IPS-18a (cell line): ENCODE measurements at regions not wholly inside any gene's neighbourhood (a gene's known extent, or its start where the extent isn't known, plus 50 kb on each side); places are given as distances from the start of the nearest gene placed in this dataset.
A peak's percentile ranks its signal among the peaks of the same experiment; 100 is the strongest.

Experiments used
- H3K27ac ChIP-seq: one replicate; pipeline ENCODE4 v1.5.1; 2013; ENCODE audit warnings: low read length
- H3K27me3 ChIP-seq: one replicate; pipeline ENCODE4 v1.6.1; 2013; ENCODE audit warnings: mild to moderate bottlenecking, low read length; ENCODE audit not compliant: control insufficient read depth, insufficient read depth
- H3K36me3 ChIP-seq: one replicate; pipeline ENCODE4 v1.6.1; 2013; ENCODE audit warnings: low read depth, low read length; ENCODE audit not compliant: control insufficient read depth
- H3K4me1 ChIP-seq: one replicate; pipeline ENCODE4 v1.6.1; 2013; ENCODE audit warnings: low read depth, low read length; ENCODE audit not compliant: control insufficient read depth
- H3K4me3 ChIP-seq: one replicate; pipeline ENCODE4 v1.5.1; 2013; ENCODE audit warnings: low read length
- H3K9ac ChIP-seq: one replicate; pipeline ENCODE4 v1.6.1; 2013; ENCODE audit warnings: mild to moderate bottlenecking, low read length, moderate library complexity
- H3K9me3 ChIP-seq: one replicate; pipeline ENCODE4 v1.6.1; 2013; ENCODE audit warnings: low read depth, low read length; ENCODE audit not compliant: control insufficient read depth

GRCh38 chr4:41883988-41884734 is 51.1 kb upstream of the TMEM33 start:
- H3K4me3 ChIP-seq = no peak overlapping the region
- H3K27me3 ChIP-seq = peaks cover 84% of the 10 kb centered on the region
- no peaks in the 10 kb centered on the region for H3K36me3 ChIP-seq
- no peak overlapping the region for H3K27ac ChIP-seq
- H3K4me1 ChIP-seq = peaks cover 14% of the 10 kb centered on the region
- H3K9ac ChIP-seq = no peak overlapping the region
- H3K9me3 ChIP-seq = peaks cover 3% of the 10 kb centered on the region

GRCh38 chr4:41882625-41883347 is 52.4 kb upstream of the TMEM33 start:
- H3K9me3 ChIP-seq = peaks cover 3% of the 10 kb centered on the region
- no peak overlapping the region for H3K27ac ChIP-seq
- no peak overlapping the region for H3K9ac ChIP-seq
- peaks cover 97% of the 10 kb centered on the region for H3K27me3 ChIP-seq
- peak overlapping the region; percentile 33 for H3K4me3 ChIP-seq
- peaks cover 15% of the 10 kb centered on the region for H3K4me1 ChIP-seq
- no peaks in the 10 kb centered on the region for H3K36me3 ChIP-seq

- Histone ChIP-seq H3K9ac (no peak overlapping the region), H3K27me3 (peaks cover 97% of the 10 kb centered on the region), H3K36me3 (no peaks in the 10 kb centered on the region), H3K27ac (no peak overlapping the region), H3K9me3 (peaks cover 3% of the 10 kb centered on the region), H3K4me3 (peak overlapping the region; percentile 33), H3K4me1 (peaks cover 15% of the 10 kb centered on the region)
Observed at GRCh38 chr4:41881981-41882624, 53.1 kb upstream of the TMEM33 start.

GRCh38 chr4:41880840-41881831 is 54.1 kb upstream of the TMEM33 start:
- Histone ChIP-seq H3K4me3 (peak overlapping the region; percentile 33), H3K9ac (no peak overlapping the region)

GRCh38 chr4:41880022-41880837 is 55.0 kb upstream of the TMEM33 start:
- peak overlapping the region; percentile 33 for H3K4me3 ChIP-seq
- no peak overlapping the region for H3K27ac ChIP-seq
- H3K36me3 ChIP-seq = no peaks in the 10 kb centered on the region
- peaks cover 15% of the 10 kb centered on the region for H3K4me1 ChIP-seq
- no peak overlapping the region for H3K9ac ChIP-seq
- H3K9me3 ChIP-seq = peaks cover 3% of the 10 kb centered on the region
- H3K27me3 ChIP-seq = peaks cover 100% of the 10 kb centered on the region

More at GRCh38 chr4:41880840-41881831, 54.1 kb upstream of the TMEM33 start:
- no peak overlapping the region for H3K27ac ChIP-seq
- peaks cover 97% of the 10 kb centered on the region for H3K27me3 ChIP-seq
- peaks cover 15% of the 10 kb centered on the region for H3K4me1 ChIP-seq
- peaks cover 3% of the 10 kb centered on the region for H3K9me3 ChIP-seq
- no peaks in the 10 kb centered on the region for H3K36me3 ChIP-seq

GRCh38 chr4:41879552-41879951 is 55.7 kb upstream of the TMEM33 start:
- no peak overlapping the region for H3K9ac ChIP-seq
- H3K9me3 ChIP-seq = peaks cover 3% of the 10 kb centered on the region
- peaks cover 100% of the 10 kb centered on the region for H3K27me3 ChIP-seq
- H3K4me1 ChIP-seq = peaks cover 15% of the 10 kb centered on the region
- peak overlapping the region; percentile 28 for H3K4me3 ChIP-seq
- no peak overlapping the region for H3K27ac ChIP-seq
- H3K36me3 ChIP-seq = no peaks in the 10 kb centered on the region

GRCh38 chr4:41878991-41879491 is 56.2 kb upstream of the TMEM33 start:
- H3K36me3 ChIP-seq = no peaks in the 10 kb centered on the region

GRCh38 chr4:41878170-41878969 is 56.9 kb upstream of the TMEM33 start:
- Histone ChIP-seq H3K27me3 (peaks cover 100% of the 10 kb centered on the region), H3K4me1 (peaks cover 20% of the 10 kb centered on the region), H3K27ac (no peak overlapping the region), H3K36me3 (no peaks in the 10 kb centered on the region), H3K4me3 (peak overlapping the region; percentile 28), H3K9me3 (peaks cover 3% of the 10 kb centered on the region), H3K9ac (no peak overlapping the region)

More at GRCh38 chr4:41878991-41879491, 56.2 kb upstream of the TMEM33 start:
- peaks cover 3% of the 10 kb centered on the region for H3K9me3 ChIP-seq
- no peak overlapping the region for H3K9ac ChIP-seq
- peaks cover 15% of the 10 kb centered on the region for H3K4me1 ChIP-seq
- no peak overlapping the region for H3K27ac ChIP-seq
- peak overlapping the region; percentile 28 for H3K4me3 ChIP-seq
- peaks cover 100% of the 10 kb centered on the region for H3K27me3 ChIP-seq

- H3K27ac ChIP-seq = no peak overlapping the region
- peaks cover 100% of the 10 kb centered on the region for H3K27me3 ChIP-seq
- no peak overlapping the region for H3K9ac ChIP-seq
- peaks cover 25% of the 10 kb centered on the region for H3K4me1 ChIP-seq
- peaks cover 3% of the 10 kb centered on the region for H3K9me3 ChIP-seq
- H3K4me3 ChIP-seq = no peak overlapping the region
- no peaks in the 10 kb centered on the region for H3K36me3 ChIP-seq
Observed at GRCh38 chr4:41877020-41877796, 58.0 kb upstream of the TMEM33 start.
